Epithelial cell of esophagus (primary cell): ENCODE measurements at regions not wholly inside any gene's neighbourhood (a gene's known extent, or its start where the extent isn't known, plus 50 kb on each side); places are given as distances from the start of the nearest gene placed in this dataset.

Experiments
- DNase-seq: peaks from one replicate; pipeline ENCODE4 v3.0.0; 2010; ENCODE audit warnings: low read depth
- H3K4me3 ChIP-seq: 2 replicates; pipeline ENCODE4 v1.5.1; 2011; ENCODE audit warnings: mild to moderate bottlenecking, low read length, control low read depth
- CTCF ChIP-seq: IDR thresholded peaks from 2 replicates; pipeline ENCODE4 v1.5.1; 2011; ENCODE audit warnings: low read depth, mild to moderate bottlenecking, low read length, control low read depth, inconsistent platforms; ENCODE audit not compliant: insufficient read depth; ENCODE audit errors: missing control alignments

DNA sequence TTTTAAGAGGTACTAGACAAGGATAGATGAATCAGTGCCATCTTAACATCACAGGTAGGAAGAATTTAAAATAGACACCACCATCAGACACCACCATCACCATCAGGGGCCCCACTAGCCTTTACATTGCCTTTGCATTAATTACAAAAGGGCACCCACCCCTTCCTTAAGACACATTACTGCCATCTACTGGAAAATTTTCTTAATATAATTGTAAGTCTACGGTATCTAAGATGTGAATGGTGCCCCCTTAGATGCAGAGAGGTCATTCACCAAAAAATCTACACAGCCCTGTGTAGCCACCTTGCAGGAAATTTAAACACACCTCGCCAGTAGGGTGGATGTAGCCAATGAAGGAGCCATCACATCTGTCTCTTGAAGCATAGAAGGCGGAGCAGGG, 184.1 kb downstream of the MID1IP1 start:
- peak; percentile 24 for TF ChIP-seq CTCF
- no peak overlapping the region for H3K4me3 ChIP-seq
- peak; percentile 28 for DNase-seq

GRCh38 chrX:38985945-38986344, 184.7 kb downstream of the MID1IP1 start:
- no peak for DNase-seq
- no peak for TF ChIP-seq CTCF
- H3K4me3 ChIP-seq, result no peak overlapping the region

DNA sequence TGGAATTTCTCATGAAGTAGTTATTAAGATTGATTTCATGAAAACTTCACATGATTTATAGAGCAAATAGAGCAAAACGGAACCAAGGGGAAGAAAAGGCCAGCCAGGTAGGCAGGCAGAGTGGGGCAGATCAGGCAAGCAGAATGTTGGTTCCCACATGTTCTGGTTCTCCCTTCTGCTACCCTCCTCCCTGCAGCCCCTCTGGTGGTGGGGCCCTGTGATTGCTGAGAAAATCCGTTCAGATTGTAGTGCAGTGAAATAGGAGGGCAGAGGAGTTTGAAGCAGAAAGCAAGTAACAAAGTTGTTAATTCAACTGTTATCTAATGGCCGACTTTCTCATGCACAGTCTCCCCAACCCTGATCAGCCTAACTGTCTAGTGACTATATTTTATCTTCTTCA, 185.3 kb downstream of the MID1IP1 start:
- no peak for DNase-seq
- H3K4me3 ChIP-seq, result no peak overlapping the region
- no peak for TF ChIP-seq CTCF

- no peak for TF ChIP-seq CTCF
- no peak for DNase-seq
- no peak overlapping the region for H3K4me3 ChIP-seq
Measured at GRCh38 chrX:38987198-38987651, 186.0 kb downstream of the MID1IP1 start.

- no peak for TF ChIP-seq CTCF
- H3K4me3 ChIP-seq, result no peak overlapping the region
- DNase-seq, result no peak
Measured at GRCh38 chrX:38988301-38988700, 187.0 kb downstream of the MID1IP1 start.

- no peak for DNase-seq
- H3K4me3 ChIP-seq, result no peak overlapping the region
- no peak for TF ChIP-seq CTCF
Measured at GRCh38 chrX:38989076-38989475, 187.8 kb downstream of the MID1IP1 start.

GRCh38 chrX:38991656-38992440, 190.6 kb downstream of the MID1IP1 start:
- TF ChIP-seq CTCF, result no peak
- DNase-seq, result peak; percentile 84
- H3K4me3 ChIP-seq, result no peak overlapping the region
